T-helper 2 cell treated with Interferon-gamma antibody and Interleukin-4, amounts not matched to agents 5 μg/mL and 100 μg/mL, for 36 hours (primary cell): ENCODE measurements at regions not wholly inside any gene's neighbourhood (a gene's known extent, or its start where the extent isn't known, plus 50 kb on each side); places are given as distances from the start of the nearest gene placed in this dataset.
"Not testable (repeated sequence)": the region's sequence is repeated elsewhere in the genome, so short reads cannot be mapped to it uniquely, and the experiment has no call there.

ENCODE experiments used
- DNase-seq: peaks from one replicate; pipeline ENCODE4 v3.0.0; 2021; ENCODE audit warnings: low spot score
- H3K27ac Mint-ChIP-seq: one replicate; pipeline ENCODE4 v1.8.0; 2021; ENCODE audit warnings: mild to moderate bottlenecking, mixed read lengths
- H3K27me3 Mint-ChIP-seq: one replicate; pipeline ENCODE4 v1.8.0; 2021; ENCODE audit warnings: low read depth, mixed read lengths
- H3K36me3 Mint-ChIP-seq: one replicate; pipeline ENCODE4 v1.8.0; 2021; ENCODE audit warnings: low read depth, mixed read lengths
- H3K4me1 Mint-ChIP-seq: one replicate; pipeline ENCODE4 v1.8.0; 2021; ENCODE audit warnings: low read depth, mixed read lengths
- H3K4me3 Mint-ChIP-seq: one replicate; pipeline ENCODE4 v1.8.0; 2022; ENCODE audit warnings: mild to moderate bottlenecking, moderate library complexity, mixed read lengths
- H3K9me3 Mint-ChIP-seq: one replicate; pipeline ENCODE4 v1.8.0; 2021; ENCODE audit warnings: mixed read lengths

DNA sequence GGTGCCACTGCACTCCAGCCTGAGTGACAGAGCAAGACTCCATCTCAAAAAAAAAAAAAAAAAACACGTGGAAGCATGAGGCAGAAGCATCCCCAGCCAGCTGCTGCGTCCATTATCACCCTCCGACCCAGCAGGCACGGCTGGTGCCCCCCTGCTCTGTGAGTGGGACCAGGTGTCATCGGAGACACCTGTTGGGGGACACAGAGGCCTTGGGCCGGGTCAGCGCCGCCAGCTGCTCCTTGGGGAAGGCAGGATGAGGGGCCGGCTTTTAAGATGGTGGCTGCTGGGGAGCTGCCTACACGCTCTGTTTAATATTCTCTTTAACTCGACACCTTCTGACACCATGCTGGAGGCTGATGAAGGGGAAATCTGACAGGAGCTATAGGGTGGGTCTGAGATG is 80.2 kb upstream of the RUFY1 start:
- no peak for DNase-seq
- no peaks in the 10 kb centered on the region for H3K9me3 Mint-ChIP-seq
- no peaks in the 10 kb centered on the region for H3K36me3 Mint-ChIP-seq
- no peak overlapping the region for H3K27ac Mint-ChIP-seq
- H3K27me3 Mint-ChIP-seq: no peaks in the 10 kb centered on the region
- H3K4me3 Mint-ChIP-seq: no peak overlapping the region
- H3K4me1 Mint-ChIP-seq: no peaks in the 10 kb centered on the region

DNA sequence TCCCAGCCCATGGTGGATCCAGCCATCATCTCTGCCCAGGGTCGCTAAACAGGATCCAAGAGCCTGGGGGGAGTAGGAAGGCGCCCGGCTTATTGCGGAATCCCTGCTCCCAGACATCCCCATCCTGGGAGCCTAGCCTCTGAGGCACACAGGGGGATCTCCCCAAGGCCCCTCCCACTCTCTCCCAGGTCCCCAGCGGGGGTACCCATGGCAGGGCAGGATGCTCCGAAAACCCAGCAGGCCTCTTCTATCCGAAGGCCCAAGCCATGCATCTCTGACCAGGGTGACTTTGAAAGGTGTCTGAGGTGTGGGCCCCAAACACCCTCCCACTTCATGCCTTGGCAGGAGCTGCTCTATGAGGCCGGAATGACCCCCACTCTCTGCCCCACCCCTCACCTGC is 81.7 kb upstream of the RUFY1 start:
- Mint-ChIP-seq H3K27ac (no peak overlapping the region), H3K27me3 (no peaks in the 10 kb centered on the region), H3K4me1 (no peaks in the 10 kb centered on the region), H3K9me3 (no peaks in the 10 kb centered on the region), H3K4me3 (no peak overlapping the region), H3K36me3 (no peaks in the 10 kb centered on the region)
- no peak for DNase-seq

DNA sequence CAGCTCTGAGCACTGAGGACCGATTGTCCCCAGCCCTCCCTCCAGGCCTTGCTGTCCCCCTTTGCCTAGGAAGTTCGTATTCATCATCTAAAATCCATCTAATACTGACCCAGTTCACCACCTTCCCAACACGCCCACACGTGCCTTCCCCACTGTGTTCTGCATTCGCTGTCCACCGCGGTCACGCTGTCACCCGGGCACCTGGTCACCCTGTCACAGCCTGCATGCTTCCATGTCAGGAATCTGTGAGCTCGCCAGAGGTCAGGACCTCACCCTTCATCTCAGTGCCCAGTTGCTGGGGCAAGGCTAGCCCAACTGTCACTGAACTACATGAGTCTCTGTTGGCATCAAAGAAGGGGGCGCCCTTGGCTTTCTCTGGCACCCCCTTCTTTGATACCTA is 82.9 kb upstream of the RUFY1 start:
- Mint-ChIP-seq H3K27me3 (no peaks in the 10 kb centered on the region), H3K9me3 (no peaks in the 10 kb centered on the region), H3K36me3 (no peaks in the 10 kb centered on the region), H3K4me1 (no peaks in the 10 kb centered on the region), H3K4me3 (no peak overlapping the region), H3K27ac (no peak overlapping the region)
- DNase-seq: no peak

DNA sequence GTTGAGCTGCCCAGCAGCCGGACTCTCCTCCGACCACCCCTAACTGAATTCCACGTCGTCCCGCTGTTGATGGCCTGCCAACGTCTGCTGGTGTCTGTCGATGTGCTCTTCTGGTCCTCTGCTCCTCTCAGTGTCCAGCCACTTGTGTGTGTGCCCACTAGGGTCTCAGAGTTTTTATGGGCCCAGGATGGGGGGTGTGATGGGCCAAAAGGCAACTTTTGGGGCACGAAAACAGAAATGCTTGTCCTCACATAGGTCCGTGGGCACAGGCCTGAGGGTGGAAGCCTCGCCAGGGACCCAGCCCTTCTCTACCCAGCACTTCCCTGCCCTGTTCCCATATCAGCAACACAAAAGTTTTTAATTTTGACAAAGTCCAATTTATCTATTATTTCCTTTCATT is 85.7 kb upstream of the RUFY1 start:
- Mint-ChIP-seq H3K4me3 (no peak overlapping the region), H3K4me1 (no peaks in the 10 kb centered on the region), H3K27me3 (no peaks in the 10 kb centered on the region)

DNA sequence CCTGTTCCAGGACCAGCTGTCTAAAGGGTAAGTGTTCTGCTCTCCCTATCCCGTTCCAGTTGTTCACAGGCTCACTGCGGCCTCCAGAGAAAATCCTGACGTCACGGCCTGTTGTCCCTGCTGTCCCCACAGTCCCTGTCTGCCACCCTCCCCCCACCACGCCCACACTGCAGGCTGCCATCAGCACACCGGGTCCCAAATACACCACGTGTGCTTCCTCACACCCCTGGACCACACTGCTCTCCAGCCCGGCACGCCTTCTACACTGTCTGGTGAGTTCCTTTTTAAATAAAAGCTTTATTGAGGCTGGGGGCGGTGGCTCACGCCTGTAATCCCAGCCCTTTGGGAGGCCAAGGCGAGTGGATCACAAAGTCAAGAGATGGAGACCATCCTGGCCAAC is 88.3 kb upstream of the RUFY1 start:
- peaks cover 3% of the 10 kb centered on the region for H3K9me3 Mint-ChIP-seq

More for the DNA sequence above, 85.7 kb upstream of the RUFY1 start:
- Mint-ChIP-seq H3K9me3 (no peaks in the 10 kb centered on the region), H3K36me3 (no peaks in the 10 kb centered on the region), H3K27ac (no peak overlapping the region)
- DNase-seq: no peak

DNA sequence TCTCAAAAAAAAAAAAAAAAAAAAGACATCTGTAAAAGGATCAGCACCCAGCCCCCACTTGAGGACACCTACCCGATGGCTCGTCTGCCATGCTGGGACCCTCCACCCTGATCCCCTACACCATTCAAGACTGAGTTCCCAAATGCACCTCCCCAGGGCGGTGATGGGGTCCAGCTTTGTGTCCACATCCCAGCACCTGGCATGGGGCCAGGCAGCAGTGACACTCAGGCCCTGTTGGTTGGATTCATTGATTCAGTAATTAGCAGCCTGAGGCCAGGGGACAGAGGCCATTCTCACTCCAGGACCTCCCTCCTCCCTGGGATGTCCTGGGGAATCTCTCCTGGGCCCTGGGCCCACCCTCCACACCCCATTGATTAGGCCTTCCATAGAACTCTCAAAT is 88.8 kb upstream of the RUFY1 start:
- no peaks in the 10 kb centered on the region for H3K36me3 Mint-ChIP-seq
- DNase-seq: no peak
- H3K4me3 Mint-ChIP-seq: no peak overlapping the region
- H3K27ac Mint-ChIP-seq: no peak overlapping the region
- H3K9me3 Mint-ChIP-seq: peaks cover 4% of the 10 kb centered on the region
- no peaks in the 10 kb centered on the region for H3K4me1 Mint-ChIP-seq
- no peaks in the 10 kb centered on the region for H3K27me3 Mint-ChIP-seq

More for the DNA sequence above, 88.3 kb upstream of the RUFY1 start:
- Mint-ChIP-seq H3K27me3 (no peaks in the 10 kb centered on the region), H3K36me3 (no peaks in the 10 kb centered on the region), H3K4me3 (no peak overlapping the region), H3K27ac (no peak overlapping the region), H3K4me1 (no peaks in the 10 kb centered on the region)
- no peak for DNase-seq

DNA sequence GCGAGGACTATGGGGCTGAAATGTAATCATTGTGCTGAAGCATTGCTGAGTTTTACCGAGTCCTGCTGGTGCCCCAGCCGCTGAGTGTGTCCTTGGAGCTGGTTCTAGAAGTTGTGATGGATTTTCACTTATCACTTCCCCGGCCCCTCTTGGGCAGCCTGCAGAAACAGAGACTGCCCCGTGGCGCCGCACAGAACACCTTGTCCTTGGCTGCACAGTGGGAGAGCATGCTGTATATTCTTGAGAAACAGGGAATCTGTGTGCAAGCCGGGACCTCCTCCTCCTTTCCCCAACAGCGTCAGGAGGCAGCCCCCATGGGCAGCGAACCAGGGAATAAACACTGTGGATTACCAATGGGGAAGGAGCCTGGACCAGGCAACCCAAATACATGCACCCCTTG is 90.6 kb upstream of the RUFY1 start:
- H3K27me3 Mint-ChIP-seq: no peaks in the 10 kb centered on the region
- H3K27ac Mint-ChIP-seq: no peak overlapping the region
- H3K36me3 Mint-ChIP-seq: no peaks in the 10 kb centered on the region
- no peak overlapping the region for H3K4me3 Mint-ChIP-seq
- no peak for DNase-seq
- no peaks in the 10 kb centered on the region for H3K4me1 Mint-ChIP-seq
- peaks cover 10% of the 10 kb centered on the region for H3K9me3 Mint-ChIP-seq

DNA sequence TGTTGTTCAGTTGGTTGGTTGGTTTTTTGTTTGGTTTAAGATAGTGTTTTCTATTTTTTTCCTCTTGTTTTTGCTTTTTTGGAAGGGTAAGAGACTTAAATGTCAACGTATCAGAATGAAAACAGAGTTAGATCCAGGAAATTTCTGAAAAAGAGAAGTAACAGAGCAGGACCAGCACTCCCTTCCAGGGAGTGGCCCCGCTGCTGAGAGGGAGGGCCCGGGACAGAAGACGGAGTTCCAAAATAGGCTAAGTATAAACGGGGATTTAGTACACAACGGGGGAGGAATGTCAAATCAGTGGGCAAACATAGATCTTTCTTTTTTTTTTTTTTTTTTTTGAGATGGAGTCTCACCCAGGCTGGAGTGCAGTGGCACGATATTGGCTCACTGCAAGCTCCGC is 92.7 kb upstream of the RUFY1 start:
- Mint-ChIP-seq H3K27ac (no peak overlapping the region), H3K4me1 (no peaks in the 10 kb centered on the region), H3K9me3 (peaks cover 14% of the 10 kb centered on the region), H3K36me3 (no peaks in the 10 kb centered on the region), H3K4me3 (no peak overlapping the region), H3K27me3 (no peaks in the 10 kb centered on the region)
- no peak for DNase-seq

DNA sequence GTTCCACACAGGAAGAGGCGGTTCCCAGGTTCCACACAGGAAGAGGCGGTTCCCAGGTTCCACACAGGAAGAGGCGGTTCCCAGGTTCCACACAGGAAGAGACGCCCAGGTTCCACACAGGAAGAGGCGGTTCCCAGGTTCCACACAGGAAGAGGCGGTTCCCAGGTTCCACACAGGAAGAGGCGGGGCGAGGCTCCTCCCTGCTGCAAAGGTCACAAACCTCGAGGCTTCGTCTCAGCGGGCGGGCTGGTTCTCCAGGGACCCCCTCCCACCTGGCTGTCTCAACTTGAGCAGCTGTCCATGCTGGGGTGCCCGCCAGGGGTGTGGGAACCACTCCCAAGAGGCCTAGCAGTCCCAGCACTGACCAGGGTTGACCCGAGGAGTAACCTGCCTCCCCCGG is 94.3 kb upstream of the RUFY1 start:
- not testable (repeated sequence) for H3K27ac Mint-ChIP-seq, H3K27me3 Mint-ChIP-seq, H3K4me1 Mint-ChIP-seq, H3K4me3 Mint-ChIP-seq, H3K36me3 Mint-ChIP-seq, DNase-seq
- peaks cover 14% of the 10 kb centered on the region for H3K9me3 Mint-ChIP-seq

DNA sequence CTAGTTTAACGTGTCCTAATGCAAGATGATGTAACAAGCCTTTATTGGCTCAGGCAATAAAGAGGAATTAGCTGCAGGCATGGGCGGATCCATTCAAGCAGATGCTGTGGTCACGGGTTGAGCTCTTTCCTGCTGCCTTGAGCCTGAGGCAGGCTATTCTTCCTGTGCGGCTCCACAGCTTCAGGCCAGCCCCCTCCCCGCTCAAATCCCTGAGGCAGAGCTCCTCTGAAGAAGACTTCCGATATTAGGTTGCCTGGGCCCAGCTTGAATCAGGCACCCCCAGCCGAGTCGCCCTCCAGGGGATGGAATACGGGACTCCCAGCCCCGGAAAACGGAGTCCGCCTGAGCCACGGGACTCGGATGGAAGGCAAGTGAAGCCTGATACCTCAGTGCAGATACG is 95.0 kb upstream of the RUFY1 start:
- H3K27me3 Mint-ChIP-seq: no peaks in the 10 kb centered on the region
- DNase-seq: no peak
- no peaks in the 10 kb centered on the region for H3K4me1 Mint-ChIP-seq
- peaks cover 14% of the 10 kb centered on the region for H3K9me3 Mint-ChIP-seq
- H3K4me3 Mint-ChIP-seq: no peak overlapping the region
- H3K36me3 Mint-ChIP-seq: no peaks in the 10 kb centered on the region
- no peak overlapping the region for H3K27ac Mint-ChIP-seq

DNA sequence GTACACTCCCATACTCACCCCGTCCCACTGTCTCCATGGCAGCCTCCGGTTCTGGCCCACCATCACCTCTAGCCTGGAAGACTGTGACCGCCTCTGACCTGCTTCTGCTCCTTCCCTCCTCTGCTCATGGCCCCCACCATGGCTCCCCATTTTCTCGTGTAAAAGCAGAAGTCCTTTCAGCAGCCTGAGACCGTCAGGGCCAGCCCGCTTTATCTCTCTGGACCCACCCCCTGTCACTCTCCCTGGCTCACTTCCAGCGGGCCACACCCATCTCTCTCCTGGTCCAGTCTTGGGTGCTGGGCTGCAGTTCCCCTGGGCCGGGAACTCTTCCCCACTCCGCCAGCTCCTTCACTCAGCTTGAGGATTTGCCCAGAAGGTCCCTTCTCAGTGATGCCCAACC is 96.0 kb upstream of the RUFY1 start:
- DNase-seq: no peak
- Mint-ChIP-seq H3K9me3 (peaks cover 14% of the 10 kb centered on the region), H3K4me1 (no peaks in the 10 kb centered on the region), H3K27me3 (no peaks in the 10 kb centered on the region), H3K36me3 (no peaks in the 10 kb centered on the region), H3K4me3 (no peak overlapping the region), H3K27ac (no peak overlapping the region)

DNA sequence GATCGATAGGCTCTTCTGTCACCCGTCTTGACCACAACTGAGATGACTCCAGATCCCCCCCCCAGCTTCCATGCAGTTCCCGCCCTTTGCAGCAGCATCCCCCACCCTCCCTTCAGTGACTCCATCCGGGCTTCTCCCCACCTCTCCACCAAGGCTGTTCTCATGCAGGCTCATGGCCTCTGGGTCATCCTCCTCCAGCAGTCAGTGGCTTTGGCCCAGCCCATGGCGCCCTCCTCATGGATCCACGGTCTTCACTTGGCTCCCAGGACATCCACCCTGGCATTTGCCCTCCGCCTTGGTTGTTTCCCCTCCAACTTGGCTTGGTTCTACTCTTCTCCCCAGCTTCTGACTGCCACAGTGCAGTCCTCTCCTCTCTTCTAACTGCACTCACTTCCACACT is 96.7 kb upstream of the RUFY1 start:
- H3K9me3 Mint-ChIP-seq: peaks cover 14% of the 10 kb centered on the region
- H3K27ac Mint-ChIP-seq: no peak overlapping the region

DNA sequence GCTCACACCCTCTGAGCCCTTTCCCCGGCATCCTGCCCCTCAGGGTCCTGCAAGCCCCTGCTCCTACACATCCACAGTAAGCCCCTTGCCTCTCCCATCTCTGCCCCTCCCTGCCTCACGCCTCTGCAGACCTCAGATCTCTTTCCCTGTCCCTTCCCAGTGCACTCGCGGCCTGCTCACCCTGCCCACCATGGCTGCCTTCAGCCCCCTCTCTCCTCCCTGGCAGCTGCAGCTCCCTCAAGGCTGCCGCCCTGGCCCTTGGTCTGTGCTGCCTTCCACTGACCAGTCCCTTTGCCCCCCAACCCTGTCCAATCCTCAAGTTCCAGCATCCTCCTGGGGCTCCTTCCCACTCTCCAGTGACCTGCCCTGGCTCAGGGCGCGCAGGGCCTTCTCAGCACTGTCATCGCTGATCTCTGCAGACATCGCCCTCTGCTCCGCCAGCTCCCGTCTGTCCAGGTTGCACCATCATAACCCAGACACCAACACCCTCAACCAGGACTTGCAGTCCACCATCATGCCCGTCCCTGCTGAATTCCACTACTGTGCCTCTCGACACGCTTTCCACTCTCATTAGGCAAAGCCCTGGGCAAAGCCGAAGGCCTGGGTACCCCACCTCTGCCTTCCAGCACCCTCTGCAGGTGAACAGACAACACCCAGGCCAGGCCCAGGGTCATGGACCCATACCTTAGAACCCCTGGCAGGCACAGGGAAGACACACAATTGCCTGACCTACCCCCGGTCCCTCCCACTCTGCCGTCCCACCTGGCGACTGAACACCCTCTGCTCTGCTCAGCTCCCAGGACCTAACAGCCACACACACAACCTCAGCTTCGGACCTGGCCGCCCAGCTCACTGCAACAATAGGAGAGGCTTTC is 97.8 kb upstream of the RUFY1 start:
- H3K27ac Mint-ChIP-seq: no peak overlapping the region
- H3K4me3 Mint-ChIP-seq: no peak overlapping the region
- no peak for DNase-seq
- H3K4me1 Mint-ChIP-seq: no peaks in the 10 kb centered on the region
- H3K9me3 Mint-ChIP-seq: peaks cover 12% of the 10 kb centered on the region
- no peaks in the 10 kb centered on the region for H3K27me3 Mint-ChIP-seq
- H3K36me3 Mint-ChIP-seq: no peaks in the 10 kb centered on the region

More for the DNA sequence above, 96.7 kb upstream of the RUFY1 start:
- Mint-ChIP-seq H3K4me3 (no peak overlapping the region), H3K4me1 (no peaks in the 10 kb centered on the region), H3K27me3 (no peaks in the 10 kb centered on the region), H3K36me3 (no peaks in the 10 kb centered on the region)
- DNase-seq: no peak

DNA sequence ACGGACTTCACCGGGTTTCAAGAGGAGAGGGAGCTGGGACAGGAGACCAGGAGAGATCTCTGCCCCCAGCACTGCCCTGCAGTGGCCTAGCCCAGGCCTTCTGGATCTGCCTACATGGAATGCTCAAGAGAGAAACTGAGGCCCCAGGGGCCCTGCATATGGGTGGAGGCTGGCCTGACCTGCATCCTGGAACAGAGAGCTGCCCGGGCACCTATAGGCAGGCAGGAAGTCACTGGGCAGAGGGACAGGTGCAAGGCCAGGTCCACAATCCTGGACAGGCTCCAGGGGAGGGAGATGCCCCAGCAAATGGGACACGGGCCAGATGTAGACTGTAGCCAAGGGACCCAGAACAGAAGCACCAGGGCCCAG is 98.5 kb upstream of the RUFY1 start:
- Mint-ChIP-seq H3K36me3 (no peaks in the 10 kb centered on the region), H3K4me1 (no peaks in the 10 kb centered on the region), H3K9me3 (peaks cover 10% of the 10 kb centered on the region), H3K27ac (no peak overlapping the region), H3K4me3 (no peak overlapping the region), H3K27me3 (no peaks in the 10 kb centered on the region)
- DNase-seq: no peak
